Colonic mucosa (tissue), 4 donors: ENCODE measurements at regions not wholly inside any gene's neighbourhood (a gene's known extent, or its start where the extent isn't known, plus 50 kb on each side); places are given as distances from the start of the nearest gene placed in this dataset.

Experiments
- DNase-seq: peaks from one replicate; pipeline ENCODE4 v3.0.0-alpha.2; 2020
- H3K27ac ChIP-seq: fragments of 200-600 bp; one replicate; pipeline ENCODE4 v1.8.0; 2021
- H3K27me3 ChIP-seq: fragments of 200-600 bp; one replicate; pipeline ENCODE4 v1.8.0; 2021
- H3K36me3 ChIP-seq: fragments of 200-600 bp; one replicate; pipeline ENCODE4 v1.8.0; 2021
- H3K4me1 ChIP-seq: fragments of 200-600 bp; one replicate; pipeline ENCODE4 v1.8.0; 2021; ENCODE audit warnings: mild to moderate bottlenecking
- H3K4me3 ChIP-seq: fragments of 200-600 bp; one replicate; pipeline ENCODE4 v1.8.0; 2021
- H3K9ac ChIP-seq, 2 donors: one replicate each; pipeline ENCODE4 v1.7.0; 2013; ENCODE audit warnings: control low read depth in 2 of 2, low read depth in 2 of 2, low read length in 2 of 2
- H3K9me3 ChIP-seq: fragments of 200-600 bp; one replicate; pipeline ENCODE4 v1.8.0; 2021
- CTCF ChIP-seq: fragments of 200-600 bp; IDR thresholded peaks from one replicate; pipeline ENCODE4 v1.8.0; 2022; ENCODE audit warnings: antibody characterized with exemption, mild to moderate bottlenecking
- intact Hi-C: fragments of 100-400 bp; cut with DNase I; formaldehyde crosslinking; loops from one replicate; pipeline ENCODE4 v1.14.1; 2022
- donor health status: healthy.
- donor health status: DM: no; HTN: no; CAD: no.
- donor health status: DM: no; HTN: no; CAD: no.

GRCh38 chr5:138643040-138643791 lies 68.0 kb upstream of the HSPA9 start:
- H3K9me3 ChIP-seq = no peaks in the 10 kb centered on the region
- no peaks in the 10 kb centered on the region for H3K4me1 ChIP-seq
- H3K27me3 ChIP-seq = no peaks in the 10 kb centered on the region
- no peak overlapping the region for H3K27ac ChIP-seq
- no peak overlapping the region for H3K4me3 ChIP-seq
- no peak for DNase-seq
- no peaks in the 10 kb centered on the region for H3K36me3 ChIP-seq
- no peak overlapping the region for H3K9ac ChIP-seq
- TF ChIP-seq CTCF = no peak
- intact Hi-C loops = loop anchor here (5.0 kb wide), 1 partner anchor 619 kb away; no protein-coding TSS in a partner anchor

- DNase-seq = peak; percentile 74
- H3K9ac ChIP-seq = no peak overlapping the region
- TF ChIP-seq CTCF = peak; percentile 76
- H3K27me3 ChIP-seq = no peaks in the 10 kb centered on the region
- no peaks in the 10 kb centered on the region for H3K36me3 ChIP-seq
- no peaks in the 10 kb centered on the region for H3K4me1 ChIP-seq
- no peak overlapping the region for H3K4me3 ChIP-seq
- intact Hi-C loops = loop anchor here (5.0 kb wide), 1 partner anchor 621 kb away; no protein-coding TSS in a partner anchor
- H3K9me3 ChIP-seq = no peaks in the 10 kb centered on the region
- no peak overlapping the region for H3K27ac ChIP-seq
Observed at GRCh38 chr5:138641547-138642298, 66.5 kb upstream of the HSPA9 start.

- no peaks in the 10 kb centered on the region for H3K9me3 ChIP-seq
- no peak for TF ChIP-seq CTCF
- no peak overlapping the region for H3K27ac ChIP-seq
- H3K4me3 ChIP-seq = no peak overlapping the region
- H3K36me3 ChIP-seq = no peaks in the 10 kb centered on the region
- no peaks in the 10 kb centered on the region for H3K4me1 ChIP-seq
- no peaks in the 10 kb centered on the region for H3K27me3 ChIP-seq
- intact Hi-C loops = loop anchor here (5.0 kb wide), 1 partner anchor 622 kb away; no protein-coding TSS in a partner anchor
- H3K9ac ChIP-seq = no peak overlapping the region
- DNase-seq = no peak
Observed at GRCh38 chr5:138640646-138641254, 65.5 kb upstream of the HSPA9 start.

GRCh38 chr5:138640138-138640537 lies 64.9 kb upstream of the HSPA9 start:
- no peak overlapping the region for H3K4me3 ChIP-seq

More at GRCh38 chr5:138640138-138640537, 64.9 kb upstream of the HSPA9 start:
- no peak overlapping the region for H3K9ac ChIP-seq
- no peak for DNase-seq
- TF ChIP-seq CTCF = no peak
- no peaks in the 10 kb centered on the region for H3K9me3 ChIP-seq
- no peaks in the 10 kb centered on the region for H3K36me3 ChIP-seq
- intact Hi-C loops = loop anchor here (5.0 kb wide), 1 partner anchor 622 kb away; no protein-coding TSS in a partner anchor
- H3K4me1 ChIP-seq = no peaks in the 10 kb centered on the region
- no peak overlapping the region for H3K27ac ChIP-seq
- H3K27me3 ChIP-seq = no peaks in the 10 kb centered on the region
